ENCODE measurements at regions not wholly inside any gene's neighbourhood (a gene's known extent, or its start where the extent isn't known, plus 50 kb on each side); places are given as distances from the start of the nearest gene placed in this dataset.

- Histone ChIP-seq H3K36me3 (no peaks in the 10 kb centered on the region), H3K27ac (no peak overlapping the region), H3K27me3 (replicated peaks; ENCODE audit: insufficient read depth) (no peaks in the 10 kb centered on the region), H3K9me3 (no peaks in the 10 kb centered on the region), H3K4me1 (replicated peaks) (no peaks in the 10 kb centered on the region), H3K4me3 (no peak overlapping the region)
- TF ChIP-seq POLR2A (IDR thresholded peaks at IDR 0.05): no peak
- TF ChIP-seq POLR2AphosphoS5 (IDR thresholded peaks at IDR 0.05): no peak
- DNase-seq (ENCODE audit: low spot score): no peak
- intact Hi-C loops (cut with DNase I): no loop called here
Observed at GRCh38 chr4:32142075-32142474, 1421.9 kb downstream of the PCDH7 start.

GRCh38 chr4:32145987-32146386 is 1425.8 kb downstream of the PCDH7 start:
- H3K4me1 ChIP-seq (replicated peaks): no peaks in the 10 kb centered on the region
- no peak overlapping the region for H3K4me3 ChIP-seq
- H3K9me3 ChIP-seq: no peaks in the 10 kb centered on the region
- no peak for DNase-seq (ENCODE audit: low spot score)
- WGBS: 92% methylated on average over 5 of the region's 5 CpGs
- intact Hi-C loops (cut with DNase I): no loop called here
- H3K27ac ChIP-seq: no peak overlapping the region
- no peaks in the 10 kb centered on the region for H3K27me3 ChIP-seq (replicated peaks; ENCODE audit: insufficient read depth)
- H3K36me3 ChIP-seq: no peaks in the 10 kb centered on the region
- TF ChIP-seq POLR2AphosphoS5 (IDR thresholded peaks at IDR 0.05) (no peak), CTCF (IDR thresholded peaks at IDR 0.05) (no peak), POLR2A (IDR thresholded peaks at IDR 0.05) (no peak)

- H3K4me1 ChIP-seq (replicated peaks): no peaks in the 10 kb centered on the region
- no peaks in the 10 kb centered on the region for H3K27me3 ChIP-seq (replicated peaks; ENCODE audit: insufficient read depth)
- H3K9me3 ChIP-seq: no peaks in the 10 kb centered on the region
- no peak for TF ChIP-seq POLR2A (IDR thresholded peaks at IDR 0.05)
- TF ChIP-seq POLR2AphosphoS5 (IDR thresholded peaks at IDR 0.05): no peak
- TF ChIP-seq CTCF (IDR thresholded peaks at IDR 0.05): no peak
- 32% methylated on average over 5 of the region's 5 CpGs for WGBS
- no peak overlapping the region for H3K4me3 ChIP-seq
- intact Hi-C loops (cut with DNase I): no loop called here
- no peak for DNase-seq (ENCODE audit: low spot score)
- no peaks in the 10 kb centered on the region for H3K36me3 ChIP-seq
- H3K27ac ChIP-seq: no peak overlapping the region
Observed at GRCh38 chr4:32147446-32148085, 1427.4 kb downstream of the PCDH7 start.

- TF ChIP-seq CTCF (IDR thresholded peaks at IDR 0.05) (no peak), POLR2A (IDR thresholded peaks at IDR 0.05) (no peak), POLR2AphosphoS5 (IDR thresholded peaks at IDR 0.05) (no peak)
- Histone ChIP-seq H3K4me3 (no peak overlapping the region), H3K9me3 (no peaks in the 10 kb centered on the region), H3K27me3 (replicated peaks; ENCODE audit: insufficient read depth) (no peaks in the 10 kb centered on the region), H3K27ac (no peak overlapping the region), H3K36me3 (no peaks in the 10 kb centered on the region), H3K4me1 (replicated peaks) (no peaks in the 10 kb centered on the region)
- intact Hi-C loops (cut with DNase I): no loop called here
- no peak for DNase-seq (ENCODE audit: low spot score)
- 26% methylated on average over 2 of the region's 2 CpGs for WGBS
Observed at GRCh38 chr4:32148111-32148666, 1428.0 kb downstream of the PCDH7 start.

- Histone ChIP-seq H3K27ac (no peak overlapping the region), H3K36me3 (no peaks in the 10 kb centered on the region), H3K4me1 (replicated peaks) (no peaks in the 10 kb centered on the region), H3K27me3 (replicated peaks; ENCODE audit: insufficient read depth) (no peaks in the 10 kb centered on the region), H3K4me3 (no peak overlapping the region), H3K9me3 (no peaks in the 10 kb centered on the region)
- intact Hi-C loops (cut with DNase I): no loop called here
- no peak for DNase-seq (ENCODE audit: low spot score)
- 60% methylated on average over 1 of the region's 1 CpG for WGBS
- TF ChIP-seq CTCF (IDR thresholded peaks at IDR 0.05): no peak
- TF ChIP-seq POLR2AphosphoS5 (IDR thresholded peaks at IDR 0.05): no peak
- no peak for TF ChIP-seq POLR2A (IDR thresholded peaks at IDR 0.05)
Observed at GRCh38 chr4:32158961-32159360, 1438.8 kb downstream of the PCDH7 start.
